IPS DF 4.7 (cell line): ENCODE measurements at regions not wholly inside any gene's neighbourhood (a gene's known extent, or its start where the extent isn't known, plus 50 kb on each side); places are given as distances from the start of the nearest gene placed in this dataset.
"Not testable (repeated sequence)": the region's sequence is repeated elsewhere in the genome, so short reads cannot be mapped to it uniquely, and the experiment has no call there.

Source experiments
- DNase-seq: peaks from one replicate; pipeline ENCODE4 v3.0.0-alpha.2; 2013; ENCODE audit warnings: low spot score; ENCODE audit errors: extremely low read depth

DNA sequence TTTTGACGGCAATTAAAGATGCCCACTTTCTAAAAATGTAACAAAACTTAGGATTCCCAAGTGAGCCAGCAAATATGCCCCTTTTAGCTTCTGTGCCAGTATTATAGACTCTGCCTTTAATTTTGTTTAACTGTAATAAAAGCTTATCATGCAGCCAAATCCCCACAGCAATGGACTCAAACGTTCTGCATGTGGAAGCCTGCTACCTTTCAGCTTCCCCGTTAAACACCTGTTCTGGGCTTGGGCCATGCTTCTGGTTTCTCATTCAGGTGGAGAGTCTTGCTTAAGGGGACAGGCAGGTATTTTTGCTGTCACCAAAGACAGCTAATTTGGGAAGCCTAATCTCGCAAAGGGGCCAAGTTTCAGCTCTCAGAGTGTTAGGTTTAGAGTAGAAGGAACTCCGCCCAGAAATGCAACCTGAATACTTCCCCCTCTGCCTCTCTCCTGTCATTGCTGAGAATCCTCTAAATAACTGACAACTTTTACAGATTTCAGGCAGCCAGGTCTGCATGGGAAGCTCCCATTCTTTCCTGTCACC lies 399.4 kb upstream of the ATP11B start:
- no peak for DNase-seq

DNA sequence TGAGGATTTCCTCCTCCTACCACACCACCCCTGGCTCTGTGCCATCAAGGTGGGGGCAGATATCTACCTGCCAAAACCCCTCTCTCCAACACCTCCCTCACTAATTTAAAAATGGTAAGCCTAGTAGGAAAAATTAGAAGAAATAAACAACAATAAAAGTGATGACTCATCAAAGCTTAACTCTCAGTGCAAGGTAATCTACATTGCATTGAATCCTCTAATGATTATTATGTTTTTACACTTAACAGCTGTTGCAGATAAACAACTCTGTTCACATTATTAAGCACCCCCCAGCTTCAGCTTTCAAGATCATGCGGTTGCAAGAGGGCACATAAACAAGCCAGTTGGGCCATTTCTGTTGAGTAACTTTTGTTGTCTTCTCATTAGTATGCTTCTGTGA lies 396.1 kb upstream of the ATP11B start:
- DNase-seq, result no peak

DNA sequence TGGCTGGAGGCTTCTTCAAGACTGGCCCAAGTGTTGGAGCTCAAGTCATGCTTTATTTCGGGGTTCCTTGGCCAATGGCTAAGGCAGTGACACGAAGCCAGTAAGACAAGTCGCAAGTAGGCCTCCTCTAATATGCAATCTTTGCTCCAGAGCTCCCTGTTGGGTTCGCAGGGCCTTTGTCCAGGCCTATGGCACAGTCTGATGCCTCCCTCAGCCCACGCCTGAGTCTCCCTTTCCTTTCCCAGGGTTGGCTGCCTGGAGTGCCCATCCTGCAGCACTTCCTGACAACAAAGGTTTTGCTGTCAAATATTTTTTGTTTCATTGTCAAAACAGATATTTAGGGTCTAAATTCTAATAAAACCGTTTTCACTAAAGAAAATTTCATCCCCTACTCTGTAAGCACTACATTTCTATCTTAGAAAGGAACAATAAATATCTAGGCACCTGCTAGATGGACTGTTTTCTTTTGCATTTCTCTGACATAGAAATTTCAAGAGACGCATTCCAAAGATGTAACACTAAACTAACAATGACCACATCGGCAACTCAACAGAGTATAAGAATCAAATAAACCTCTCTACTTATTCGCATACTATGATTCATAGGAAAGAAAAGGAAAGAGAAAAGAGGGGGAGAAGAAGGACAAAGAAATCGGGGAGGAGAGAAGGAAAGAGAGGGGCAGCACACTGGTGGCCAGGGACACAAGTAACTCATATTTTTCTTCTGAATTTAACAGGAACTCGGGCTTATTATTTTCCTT lies 393.1 kb upstream of the ATP11B start:
- no peak for DNase-seq

- no peak for DNase-seq
Observed at GRCh38 chr3:182400838-182401237, 392.5 kb upstream of the ATP11B start.

GRCh38 chr3:182404031-182404430 lies 389.3 kb upstream of the ATP11B start:
- no peak for DNase-seq

GRCh38 chr3:182405759-182406158 lies 387.5 kb upstream of the ATP11B start:
- no peak for DNase-seq

GRCh38 chr3:182406786-182407185 lies 386.5 kb upstream of the ATP11B start:
- no peak for DNase-seq

DNA sequence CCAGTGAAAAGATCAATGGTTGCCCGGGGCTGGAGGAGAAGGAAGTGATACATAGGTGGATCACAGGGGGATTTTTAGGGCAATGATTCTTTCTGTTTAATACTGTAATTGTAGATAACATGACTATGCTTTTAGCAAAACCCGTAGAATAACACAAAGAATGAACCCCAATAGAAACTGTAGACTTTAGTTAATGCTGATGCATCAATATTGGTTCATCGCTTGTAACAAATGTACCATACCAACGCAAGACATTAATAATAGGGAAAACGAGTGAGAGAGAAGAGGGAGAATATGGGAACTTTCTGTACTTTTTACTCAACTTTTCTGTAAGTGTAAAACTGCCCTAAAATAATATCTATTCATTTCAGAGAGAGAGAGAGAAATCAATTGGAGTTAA lies 383.3 kb upstream of the ATP11B start:
- no peak for DNase-seq

DNA sequence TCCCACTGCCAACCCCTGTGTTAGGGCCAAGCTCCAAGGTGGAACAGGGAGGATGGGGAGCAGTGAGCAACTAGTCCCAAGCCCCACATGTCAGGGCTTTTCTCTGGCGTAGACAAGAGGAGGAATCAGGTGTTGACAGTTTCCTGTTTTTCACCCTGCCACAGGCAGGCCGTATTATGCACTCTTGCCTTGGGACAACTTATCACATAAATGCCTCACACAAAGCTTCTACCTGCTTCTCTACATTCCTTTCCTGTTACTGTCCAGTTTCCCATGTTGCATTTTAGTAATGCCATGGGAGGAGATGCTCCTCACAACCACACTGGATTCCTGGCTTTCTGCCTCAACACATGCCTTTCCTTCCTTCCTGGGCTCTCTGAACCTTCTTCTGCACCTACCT lies 381.2 kb upstream of the ATP11B start:
- DNase-seq, result no peak

DNA sequence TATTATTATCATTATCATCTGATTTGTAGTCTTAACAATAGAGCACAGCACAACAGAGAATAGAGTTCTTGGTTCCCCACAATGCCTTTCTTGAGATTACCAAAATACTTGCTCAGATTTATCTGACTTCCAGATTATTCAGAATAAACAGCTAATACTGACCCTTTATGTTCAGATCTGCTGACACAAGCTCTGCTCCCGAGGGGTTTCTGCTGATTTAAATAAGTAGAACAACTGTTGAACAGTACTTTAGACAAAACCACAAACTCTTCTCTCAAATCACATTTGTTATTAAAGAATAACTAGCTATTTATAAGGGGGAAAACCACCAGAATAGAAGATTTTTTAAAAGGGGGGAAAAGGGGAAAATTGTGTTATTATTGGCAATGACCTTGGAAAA lies 380.2 kb upstream of the ATP11B start:
- DNase-seq, result no peak

- no peak for DNase-seq
Observed at GRCh38 chr3:182413682-182414081, 379.6 kb upstream of the ATP11B start.

DNA sequence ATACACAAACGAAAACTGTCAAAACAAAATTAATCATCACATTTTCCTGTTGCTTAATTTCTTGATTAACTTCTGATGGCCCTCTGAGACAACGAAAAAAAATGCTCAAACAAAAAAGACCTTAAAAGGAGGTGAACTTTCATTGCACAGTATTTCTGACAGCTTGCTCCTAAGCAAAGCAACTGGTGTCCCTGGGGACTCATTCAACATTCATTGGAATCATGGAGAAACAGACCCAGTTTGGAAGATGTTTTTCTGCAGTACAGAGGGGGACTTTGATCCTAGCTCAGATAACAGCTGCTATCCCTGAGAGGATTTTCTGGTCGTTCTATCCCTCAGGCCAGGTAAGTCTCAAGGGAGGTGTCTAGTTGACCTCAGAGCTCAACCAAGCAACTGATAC lies 378.7 kb upstream of the ATP11B start:
- DNase-seq, result no peak

GRCh38 chr3:182420741-182421140 lies 372.6 kb upstream of the ATP11B start:
- DNase-seq, result no peak

GRCh38 chr3:182424006-182424405 lies 369.3 kb upstream of the ATP11B start:
- DNase-seq, result no peak

DNA sequence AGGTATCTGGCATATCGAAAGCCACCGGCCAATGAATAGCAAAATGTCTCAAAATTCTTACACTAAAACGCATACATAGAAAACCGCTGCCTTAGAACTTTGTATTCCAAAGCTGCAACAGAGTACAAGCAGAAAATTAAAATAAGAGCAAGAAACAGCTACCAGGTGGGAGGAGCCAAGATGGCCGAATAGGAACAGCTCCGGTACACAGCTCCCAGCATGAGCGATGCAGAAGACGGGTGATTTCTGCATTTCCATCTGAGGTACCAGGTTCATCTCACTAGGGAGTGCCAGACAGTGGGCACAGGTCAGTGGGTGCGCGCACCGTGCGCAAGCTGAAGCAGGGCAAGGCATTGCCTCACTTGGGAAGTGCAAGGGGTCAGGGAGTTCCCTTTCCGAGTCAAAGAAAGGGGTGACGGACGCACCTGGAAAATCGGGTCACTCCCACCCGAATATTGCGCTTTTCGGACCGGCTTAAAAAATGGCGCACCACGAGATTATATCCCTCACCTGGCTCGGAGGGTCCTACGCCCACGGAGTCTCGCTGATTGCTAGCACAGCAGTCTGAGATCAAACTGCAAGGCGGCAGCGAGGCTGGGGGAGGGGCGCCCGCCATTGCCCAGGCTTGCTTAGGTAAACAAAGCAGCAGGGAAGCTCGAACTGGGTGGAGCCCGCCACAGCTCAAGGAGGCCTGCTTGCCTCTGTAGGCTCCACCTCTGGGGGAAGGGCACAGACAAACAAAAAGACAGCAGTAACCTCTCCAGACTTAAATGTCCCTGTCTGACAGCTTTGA lies 367.2 kb upstream of the ATP11B start:
- DNase-seq, result not testable (repeated sequence)

DNA sequence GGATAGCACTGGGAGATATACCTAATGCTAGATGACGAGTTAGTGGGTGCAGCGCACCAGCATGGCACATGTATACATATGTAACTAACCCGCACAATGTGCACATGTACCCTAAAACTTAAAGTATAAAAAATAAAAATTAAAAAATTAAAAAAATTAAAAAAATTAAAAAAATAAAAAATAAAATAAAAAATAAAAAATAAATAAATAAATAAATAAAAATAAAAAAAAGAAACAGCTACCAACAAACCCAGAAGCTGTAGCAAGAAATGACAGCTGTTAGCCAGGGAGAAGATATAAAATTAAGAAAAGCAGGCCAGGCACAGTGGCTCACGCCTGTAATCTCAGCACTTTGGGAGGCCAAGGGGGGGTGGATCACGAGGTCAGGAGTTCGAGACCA lies 361.3 kb upstream of the ATP11B start:
- DNase-seq, result not testable (repeated sequence)

- no peak for DNase-seq
Observed at GRCh38 chr3:182435860-182436259, 357.4 kb upstream of the ATP11B start.

- DNase-seq, result no peak
Observed at GRCh38 chr3:182436547-182436946, 356.8 kb upstream of the ATP11B start.

DNA sequence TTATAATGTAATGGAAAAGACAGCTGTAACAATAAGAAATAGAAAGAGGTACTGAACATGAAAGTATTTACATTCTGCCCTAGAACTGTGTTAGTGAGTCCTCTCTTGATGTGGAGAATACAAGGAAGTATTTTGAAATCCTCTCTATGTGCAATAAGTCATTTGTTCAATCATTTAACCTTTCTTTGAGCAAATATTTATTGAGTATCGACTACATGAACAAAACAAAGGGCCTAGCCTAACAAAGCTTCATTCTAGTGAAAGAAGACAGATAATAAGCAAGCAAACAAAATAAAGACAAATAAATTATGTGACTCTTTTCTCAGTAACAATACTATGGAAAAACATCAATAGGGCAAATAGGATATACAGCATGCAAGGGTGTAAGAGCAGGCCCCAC lies 354.9 kb upstream of the ATP11B start:
- no peak for DNase-seq

DNA sequence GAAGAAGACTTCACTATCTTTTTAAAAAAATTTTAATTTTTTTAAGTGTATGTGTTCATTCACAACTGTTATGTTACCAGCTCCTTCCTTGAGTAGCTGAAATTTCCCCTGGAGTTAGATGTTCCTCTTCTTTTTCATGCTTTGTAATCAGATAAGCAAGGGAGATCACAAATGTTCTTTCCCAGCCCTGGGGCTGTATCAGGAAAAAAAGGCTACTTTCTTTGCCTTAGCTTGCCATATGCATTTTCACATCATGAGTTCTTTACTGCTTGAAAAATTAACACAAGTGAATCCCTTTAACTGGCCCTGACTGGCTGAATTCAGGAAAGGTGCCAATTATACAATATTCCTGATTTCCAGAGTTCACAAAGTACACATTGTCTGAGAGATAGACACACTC lies 353.2 kb upstream of the ATP11B start:
- no peak for DNase-seq

DNA sequence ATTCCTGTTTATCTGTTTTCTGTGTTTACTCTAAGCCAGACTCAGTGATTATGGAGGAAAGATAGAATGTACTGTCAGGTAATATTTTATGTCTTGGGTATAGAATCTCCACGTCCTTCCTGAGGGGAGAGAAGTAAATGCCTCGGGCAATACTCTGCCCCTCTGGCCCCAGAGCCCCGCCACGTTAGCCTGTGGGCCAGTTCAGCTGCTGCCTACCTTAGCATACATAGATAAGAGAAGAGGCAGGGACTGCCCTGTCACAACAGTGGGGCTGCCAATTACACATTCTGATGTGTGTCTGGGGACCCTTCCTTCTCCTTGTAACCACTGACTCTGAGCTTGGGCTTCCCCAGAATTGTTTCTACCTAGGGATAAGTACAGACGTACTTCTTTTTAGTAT lies 347.7 kb upstream of the ATP11B start:
- DNase-seq, result no peak

DNA sequence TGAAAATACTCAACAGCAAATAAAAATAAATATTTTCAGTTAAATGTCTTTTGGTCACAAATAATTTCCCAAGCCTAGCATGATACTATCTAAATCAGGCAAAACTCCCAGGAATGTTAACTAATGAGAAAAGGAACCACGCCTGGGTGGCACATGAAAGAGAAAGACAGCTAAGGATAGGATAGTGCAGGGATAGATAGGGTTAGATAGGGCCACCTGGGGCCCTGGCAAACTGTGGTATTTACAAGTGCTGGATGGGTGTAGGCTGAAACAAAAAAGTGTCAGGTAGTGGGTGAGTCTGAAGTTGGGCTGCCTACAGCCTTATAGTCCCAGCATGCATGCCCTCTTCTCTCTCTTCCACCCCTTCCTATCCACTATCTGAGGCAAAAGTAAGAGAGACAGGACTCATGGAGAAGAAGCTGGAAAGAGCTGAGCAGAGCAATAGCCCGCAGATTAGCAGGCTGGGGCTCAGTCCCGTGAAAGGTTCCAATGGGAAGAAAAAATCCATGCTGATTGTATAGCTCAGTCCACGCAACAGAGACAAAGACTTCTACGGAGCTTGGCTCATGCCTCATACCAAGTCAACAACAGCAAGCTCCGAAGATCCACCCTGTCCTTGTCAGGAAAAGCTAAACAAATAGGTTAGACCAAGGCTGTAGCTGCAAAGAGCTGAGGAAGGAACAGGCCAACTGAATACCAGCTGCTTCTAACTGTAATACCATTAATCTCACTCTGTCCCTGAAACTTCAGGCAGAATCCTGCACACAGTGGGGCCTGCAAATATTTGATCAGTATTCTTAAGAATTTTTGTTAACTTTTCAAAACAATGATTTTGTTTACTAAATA lies 342.1 kb upstream of the ATP11B start:
- DNase-seq, result no peak
